NB4 (cell line): ENCODE measurements at regions not wholly inside any gene's neighbourhood (a gene's known extent, or its start where the extent isn't known, plus 50 kb on each side); places are given as distances from the start of the nearest gene placed in this dataset.

Source experiments
- CTCF ChIP-seq: IDR thresholded peaks from one replicate; pipeline ENCODE4 v1.5.1; 2012; ENCODE audit warnings: low read depth, low read length
- POLR2A ChIP-seq: IDR thresholded peaks from 2 replicates; pipeline ENCODE4 v1.6.1; 2011; ENCODE audit warnings: mild to moderate bottlenecking; ENCODE audit not compliant: insufficient read length; ENCODE audit errors: extremely low read depth

- TF ChIP-seq CTCF (no peak), POLR2A (no peak)
These were observed 100.1 kb upstream of the ALKAL2 start for GRCh38 chr2:387980-388421.
